Femur (tissue), 1 donor: ENCODE measurements at regions not wholly inside any gene's neighbourhood (a gene's known extent, or its start where the extent isn't known, plus 50 kb on each side); places are given as distances from the start of the nearest gene placed in this dataset.

ENCODE experiments used
- DNase-seq: peaks from one replicate; pipeline ENCODE4 v3.0.0-alpha.2; 2017

DNA sequence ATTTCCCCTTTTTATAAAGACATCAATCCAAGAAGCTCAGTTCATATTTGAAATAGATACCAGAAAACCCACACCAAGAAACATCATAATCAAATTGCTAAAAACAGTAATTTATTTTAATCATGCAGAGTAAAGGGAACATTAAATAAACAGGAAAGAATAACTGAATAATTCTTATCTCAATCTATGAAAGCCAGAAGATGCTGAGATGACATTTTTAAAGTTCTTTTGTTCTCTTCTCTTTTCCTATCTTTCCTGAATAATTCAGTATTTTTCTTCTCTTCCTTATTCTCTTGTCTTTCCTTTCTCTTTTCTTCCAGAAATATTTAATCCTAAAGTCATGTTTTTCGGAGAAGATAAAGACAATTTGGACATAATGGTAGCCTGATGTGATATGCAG is 259.0 kb upstream of the OPRM1 start:
- no peak for DNase-seq

DNA sequence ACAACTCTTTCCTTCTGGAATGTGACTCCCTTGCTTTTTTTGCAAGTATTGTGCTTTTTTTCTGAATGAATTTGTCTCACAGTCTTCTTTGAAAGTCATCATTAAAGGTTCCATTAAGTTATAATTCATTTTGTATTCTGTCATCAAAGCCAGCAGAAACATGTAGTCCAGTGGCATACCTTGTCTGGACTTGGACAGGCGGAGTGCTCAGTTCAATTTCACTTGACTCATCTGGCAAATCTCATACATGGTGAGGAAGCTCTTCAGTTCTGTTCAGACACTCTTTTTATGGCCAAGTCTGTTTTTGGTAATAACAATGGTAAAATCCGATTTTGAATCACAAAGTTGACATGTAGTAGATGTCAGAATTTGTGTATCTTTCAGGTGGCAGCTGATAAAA is 260.8 kb upstream of the OPRM1 start:
- DNase-seq, result no peak

DNA sequence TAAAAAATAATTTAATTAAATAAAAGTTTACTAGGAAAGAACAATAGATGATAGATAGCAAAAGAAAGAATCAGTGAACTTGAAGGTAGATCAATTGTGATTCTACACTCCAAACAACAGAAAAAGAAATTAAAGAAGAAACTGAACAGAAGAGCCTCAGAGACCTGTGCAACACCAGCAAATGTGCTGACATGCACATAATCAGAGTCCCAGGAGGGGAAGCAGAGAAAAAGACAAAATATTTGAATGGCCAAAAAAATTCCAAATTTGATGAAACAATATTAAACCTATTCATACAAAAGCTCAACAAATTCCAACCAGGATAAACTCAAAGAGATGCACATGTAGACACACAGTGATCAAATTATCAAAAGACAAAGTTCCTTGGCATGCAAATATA is 267.5 kb upstream of the OPRM1 start:
- DNase-seq, result no peak

DNA sequence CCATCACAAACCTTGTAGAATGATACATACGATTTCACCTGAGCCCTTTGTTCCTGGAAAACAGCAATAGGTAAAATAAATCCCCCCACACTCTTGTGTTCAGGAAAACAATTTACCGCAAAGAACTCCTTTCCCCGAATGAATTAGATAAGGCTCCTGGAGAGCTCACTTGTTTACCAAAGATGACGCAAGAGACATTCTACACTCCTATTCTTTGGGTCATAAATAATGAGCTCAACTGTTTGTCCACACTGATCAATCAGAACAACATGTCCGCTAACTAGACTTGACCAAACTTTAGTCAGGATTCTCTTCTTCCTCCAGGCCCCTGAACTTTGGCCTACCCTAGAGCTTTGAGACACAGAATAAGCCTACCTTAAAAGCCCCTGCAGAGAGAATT is 271.9 kb upstream of the OPRM1 start:
- DNase-seq, result no peak

DNA sequence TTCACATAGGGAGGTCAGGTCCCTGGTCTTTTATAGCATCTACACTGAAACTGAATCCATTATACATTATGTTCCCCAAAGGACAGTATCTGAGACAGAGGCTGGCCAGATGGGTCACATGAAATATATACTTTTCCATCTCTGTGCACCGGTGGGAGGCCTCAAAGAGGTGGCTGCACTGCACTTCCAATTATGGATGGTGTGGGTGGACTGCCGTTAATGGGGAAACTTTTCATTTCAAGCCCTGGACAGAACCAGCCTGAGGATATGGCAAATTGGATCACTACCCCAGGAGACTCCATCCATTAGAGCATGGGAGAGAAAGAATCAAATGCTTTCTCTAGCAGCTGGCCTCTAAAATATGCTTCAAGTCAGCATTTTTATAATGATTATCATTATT is 280.5 kb upstream of the OPRM1 start:
- no peak for DNase-seq

DNA sequence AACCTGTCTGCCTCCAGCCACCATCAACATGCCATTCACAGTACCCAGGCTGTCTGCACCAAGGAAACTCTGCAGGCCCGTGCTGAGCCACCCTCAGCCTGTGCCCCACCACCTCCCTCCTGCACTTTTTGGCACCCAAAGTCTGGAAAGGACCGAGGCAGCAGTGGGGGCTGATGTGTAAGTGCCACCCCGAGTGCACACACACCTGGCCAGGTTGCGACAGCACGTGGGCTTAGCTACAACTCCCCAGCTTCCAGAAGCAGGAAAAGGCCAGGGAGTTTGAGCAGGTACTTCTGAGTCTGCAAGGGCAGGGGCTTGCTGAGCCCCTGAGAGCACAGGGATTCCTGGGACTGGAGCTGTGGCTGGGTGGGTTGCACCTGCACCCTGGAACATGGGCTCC is 303.3 kb upstream of the OPRM1 start:
- DNase-seq, result no peak

DNA sequence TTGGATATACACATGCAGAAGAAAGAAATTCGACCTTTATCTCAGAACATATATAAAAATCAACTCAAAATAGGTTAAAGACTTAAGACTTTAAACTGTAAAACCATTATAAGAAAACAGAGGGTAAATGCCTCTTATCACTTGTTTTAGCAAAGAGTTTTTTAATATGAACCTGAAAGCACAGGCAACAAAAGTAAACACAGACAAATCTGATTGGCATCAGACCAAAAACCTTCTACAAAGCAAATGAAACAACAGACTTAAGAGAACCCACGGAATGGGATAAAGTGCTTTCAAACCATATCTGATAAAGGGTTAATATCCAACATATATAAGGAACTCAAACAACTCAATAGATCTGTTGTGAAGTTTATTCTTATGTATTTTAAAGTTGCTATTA is 309.9 kb upstream of the OPRM1 start:
- DNase-seq, result no peak

DNA sequence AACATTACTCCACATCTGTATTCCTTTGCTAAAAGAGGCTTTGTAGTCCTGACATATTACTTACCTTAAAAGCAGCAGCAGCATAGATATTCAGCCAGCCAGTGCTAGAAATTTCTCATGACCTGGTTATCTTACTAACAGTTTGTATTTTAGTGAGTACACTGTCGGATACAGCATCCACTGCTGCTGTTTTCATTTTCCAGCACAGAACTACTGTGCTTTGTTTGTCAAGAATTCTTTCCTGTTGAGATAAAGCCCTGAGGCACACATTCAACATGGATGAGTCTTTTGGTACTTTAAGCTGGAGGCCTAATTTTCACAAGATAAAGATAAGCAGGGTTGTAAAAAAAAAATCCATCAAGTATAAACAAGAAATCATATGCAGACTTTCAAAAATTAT is 311.2 kb upstream of the OPRM1 start:
- DNase-seq, result no peak

DNA sequence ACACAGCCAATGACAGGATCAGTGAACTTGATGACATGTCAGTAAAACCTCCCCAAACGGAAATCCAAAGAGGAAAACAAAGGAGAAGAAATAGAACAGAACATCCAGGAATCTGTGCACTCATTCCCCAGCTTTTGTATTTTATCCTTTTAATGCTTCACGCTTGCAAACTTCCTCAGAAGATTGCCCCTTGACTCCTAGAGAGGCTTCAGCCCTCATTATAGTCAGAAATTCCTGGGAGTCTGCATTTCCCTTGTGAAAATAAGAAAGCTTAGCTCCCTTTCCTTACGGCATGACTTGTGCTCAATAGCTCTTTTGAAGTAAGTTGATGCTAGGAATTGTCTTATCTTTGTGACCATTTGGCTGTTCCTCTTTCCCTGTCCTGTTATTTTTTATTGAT is 313.6 kb upstream of the OPRM1 start:
- no peak for DNase-seq

DNA sequence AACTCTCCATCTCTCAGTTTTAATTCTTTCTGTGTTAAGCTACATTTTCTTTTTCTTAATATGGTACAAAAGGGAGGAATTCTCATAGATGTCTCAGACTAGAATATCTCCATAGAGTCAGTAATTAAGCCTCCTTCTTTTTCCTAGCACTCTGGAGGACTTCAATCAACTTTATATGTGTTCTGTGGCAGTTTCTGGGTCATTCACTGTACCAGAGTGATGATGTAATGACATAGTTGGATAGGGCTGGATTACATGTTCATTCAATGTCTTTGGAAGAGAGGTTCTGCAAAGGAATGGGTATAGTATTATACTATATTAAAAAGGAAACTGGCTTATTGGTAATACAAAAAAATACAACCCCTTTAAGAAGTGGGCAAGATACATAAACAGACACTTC is 318.3 kb upstream of the OPRM1 start:
- DNase-seq, result no peak

DNA sequence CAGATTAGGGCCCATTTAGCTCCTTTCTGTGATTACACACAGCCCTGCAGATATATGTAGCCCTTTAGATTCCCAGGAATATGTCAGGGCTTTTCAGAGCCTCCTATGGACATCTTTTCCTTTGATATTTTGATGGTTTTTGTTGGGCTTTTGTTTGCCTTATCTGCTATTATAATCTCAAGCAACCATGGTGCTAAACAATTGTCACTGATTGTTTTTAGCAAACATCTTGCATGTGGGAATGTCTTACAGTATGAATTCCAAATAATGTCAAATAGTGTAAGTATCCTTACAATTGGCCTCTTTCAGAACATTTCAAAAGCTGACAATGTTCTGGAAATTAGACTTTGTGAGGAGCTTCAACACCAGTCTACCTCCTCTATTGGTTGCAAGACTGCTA is 333.6 kb upstream of the OPRM1 start:
- no peak for DNase-seq

DNA sequence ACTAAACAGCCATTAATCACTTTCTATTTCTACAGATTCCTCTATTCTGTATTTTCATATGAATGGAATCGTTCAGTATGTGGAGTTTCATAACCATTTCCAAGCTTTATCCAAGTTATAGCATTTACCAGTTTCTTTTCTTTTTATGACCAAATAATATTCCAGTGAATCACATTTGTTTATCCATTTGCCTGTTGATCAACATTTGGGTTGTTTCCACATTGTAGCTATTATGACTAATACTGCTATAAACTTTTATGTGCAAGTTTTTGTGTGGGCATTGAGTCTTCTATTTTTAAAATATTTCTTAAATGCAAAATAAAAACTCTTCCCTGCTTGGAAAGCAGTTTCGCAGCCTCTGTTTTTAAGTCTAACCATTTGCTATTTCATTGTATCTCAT is 336.4 kb upstream of the OPRM1 start:
- no peak for DNase-seq

DNA sequence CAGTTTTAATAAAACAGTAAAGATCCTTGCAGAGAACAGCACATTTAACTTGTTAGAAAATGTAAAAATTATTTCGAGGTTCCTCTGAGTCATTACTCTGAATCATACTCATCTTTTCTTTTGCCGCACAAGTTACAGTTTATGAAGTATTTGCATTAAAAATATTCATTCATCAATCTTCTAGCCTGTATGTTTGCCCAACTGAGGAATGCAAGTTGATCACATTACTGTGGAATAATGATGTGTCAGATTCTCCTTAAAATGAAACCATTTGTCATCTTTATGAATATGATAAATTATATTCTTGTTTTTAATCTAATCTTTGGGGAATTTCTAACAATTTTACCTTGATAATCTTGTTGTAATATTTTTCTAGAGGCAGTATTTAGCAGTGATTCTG is 340.4 kb upstream of the OPRM1 start:
- DNase-seq, result no peak

DNA sequence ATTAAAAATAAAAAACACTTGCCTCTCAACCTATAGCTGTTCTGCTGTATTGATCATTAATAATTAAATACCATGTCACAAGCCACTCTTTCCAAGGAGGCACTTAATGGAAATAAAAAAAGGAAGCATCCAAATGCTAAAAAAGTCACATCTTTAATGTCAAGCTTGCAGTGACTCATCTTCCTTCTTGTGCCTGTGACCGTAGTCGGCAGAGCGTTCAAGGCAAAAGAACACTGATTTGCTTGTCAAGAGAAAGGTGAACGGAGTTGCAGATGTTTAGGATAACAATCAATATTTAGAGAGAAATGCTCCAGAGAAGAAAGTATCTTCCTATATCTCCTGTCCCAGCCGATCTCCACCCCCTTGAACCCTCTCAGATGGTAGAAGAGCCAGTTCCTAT is 341.0 kb upstream of the OPRM1 start:
- no peak for DNase-seq

DNA sequence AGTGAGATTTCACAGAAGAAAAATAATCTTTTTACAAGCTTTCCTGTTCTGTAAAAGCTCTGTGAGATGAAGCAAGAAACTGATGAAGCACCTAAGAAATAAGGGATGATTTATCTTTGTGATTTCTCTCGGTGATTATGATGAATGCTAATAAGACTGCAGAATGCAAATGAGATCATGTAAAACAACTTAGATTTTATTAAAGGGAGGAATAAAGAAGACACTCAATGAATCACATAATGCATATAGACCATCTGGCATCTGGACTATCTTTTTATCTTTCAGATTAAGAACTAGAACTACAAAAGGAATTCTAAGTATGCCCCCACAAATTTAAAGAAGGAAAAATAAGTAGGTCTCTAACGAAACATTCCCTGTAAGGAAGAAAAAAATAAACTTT is 361.5 kb upstream of the OPRM1 start:
- no peak for DNase-seq

DNA sequence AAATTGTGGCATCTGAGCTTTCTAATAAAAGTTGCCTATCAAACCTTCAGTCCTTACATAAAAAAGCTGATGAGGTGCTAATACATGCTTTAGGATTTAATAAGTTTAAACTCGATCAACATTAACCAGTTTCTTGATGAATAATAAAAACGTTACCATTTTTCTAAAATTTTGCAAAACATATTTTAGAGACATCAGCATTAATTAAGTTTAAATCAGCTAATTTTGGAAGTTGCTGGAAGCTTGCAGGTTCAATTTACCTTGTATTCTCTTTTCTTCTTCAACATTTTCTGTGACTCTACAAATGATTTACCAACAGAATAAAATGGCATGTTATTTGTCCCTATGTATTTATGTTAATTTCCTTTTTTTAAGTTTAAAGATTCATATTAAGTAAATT is 365.3 kb upstream of the OPRM1 start:
- DNase-seq, result no peak

DNA sequence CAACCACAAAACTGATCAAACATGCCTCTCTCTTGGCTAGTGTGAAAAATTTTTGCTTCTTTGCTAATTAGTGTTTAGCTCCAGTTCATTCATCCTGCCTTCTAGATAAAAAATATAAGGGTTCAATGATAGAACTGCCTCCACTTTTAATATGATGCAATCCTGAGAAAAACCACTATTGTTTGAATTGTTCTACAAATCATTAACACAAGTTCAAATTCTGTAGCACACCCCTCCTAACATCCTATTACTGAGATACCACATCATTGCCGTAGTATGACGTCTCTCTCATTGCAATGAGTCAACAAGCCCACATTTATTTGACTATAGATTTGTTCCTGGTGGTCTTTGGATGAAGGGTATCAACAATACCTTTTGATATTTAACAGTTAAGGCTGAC is 365.8 kb upstream of the OPRM1 start:
- DNase-seq, result no peak

DNA sequence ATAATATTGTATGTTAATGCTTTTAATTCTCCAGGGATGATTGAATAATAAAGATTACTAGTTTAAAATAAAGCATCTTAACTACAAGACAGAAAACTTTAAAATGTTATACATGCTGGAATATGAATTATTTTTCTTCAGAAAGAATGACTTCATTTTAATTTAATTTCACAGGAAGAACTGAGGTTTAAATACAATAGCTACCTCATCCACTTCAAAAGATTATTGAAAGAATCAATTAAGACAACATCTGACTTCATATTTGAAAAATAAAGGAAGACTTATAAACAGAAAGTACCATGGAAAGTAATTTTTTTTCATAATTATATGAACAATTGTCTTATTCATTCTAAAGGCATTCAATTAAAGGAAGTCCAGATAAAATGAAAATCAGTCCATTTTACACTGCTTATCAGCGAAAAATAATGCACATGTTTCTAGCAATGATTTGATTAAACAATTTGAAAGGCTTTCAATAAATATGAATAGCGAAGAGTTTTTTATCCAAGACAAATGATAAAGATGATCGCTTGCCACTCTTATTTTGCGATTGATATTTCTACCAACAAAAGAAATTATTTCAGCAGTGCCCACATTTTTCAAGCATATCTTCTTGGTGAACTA is 368.5 kb upstream of the OPRM1 start:
- no peak for DNase-seq

DNA sequence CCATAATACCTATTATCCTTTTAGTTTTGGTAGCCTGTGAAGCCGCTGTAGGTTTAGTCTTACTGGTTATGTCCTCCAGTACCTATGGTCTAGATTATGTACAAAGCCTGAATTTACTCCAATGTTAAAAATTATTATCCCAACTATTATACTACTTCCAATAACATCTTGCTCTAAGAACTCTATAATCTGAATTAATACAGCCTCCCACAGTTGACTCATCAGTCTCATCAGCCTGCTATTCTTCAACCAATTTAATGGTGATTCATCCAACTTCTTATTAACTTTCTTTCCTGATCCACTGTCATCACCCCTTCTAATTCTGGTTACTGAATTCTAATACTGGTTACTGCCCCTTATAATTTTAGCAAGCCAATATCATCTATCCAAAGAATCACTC is 370.3 kb upstream of the OPRM1 start:
- no peak for DNase-seq

DNA sequence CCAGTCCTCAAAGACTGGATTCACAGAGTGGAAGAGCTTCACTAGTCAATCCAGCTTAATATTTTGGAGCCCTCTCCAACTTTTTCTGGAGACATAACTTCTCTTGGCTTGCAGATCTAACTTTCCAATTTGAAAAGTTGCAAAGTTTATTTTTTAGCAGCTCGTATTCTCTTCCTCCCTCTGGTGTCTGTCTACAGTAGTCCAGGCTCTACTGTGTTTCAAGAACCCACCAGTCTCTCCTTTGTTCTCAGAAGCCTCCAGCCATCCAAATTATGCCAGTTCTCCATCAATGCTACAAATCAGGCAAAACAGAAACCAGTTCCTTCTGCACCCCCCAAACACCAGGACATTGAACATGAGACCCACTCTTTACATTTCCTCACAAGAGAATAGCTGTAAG is 376.1 kb upstream of the OPRM1 start:
- DNase-seq, result no peak

DNA sequence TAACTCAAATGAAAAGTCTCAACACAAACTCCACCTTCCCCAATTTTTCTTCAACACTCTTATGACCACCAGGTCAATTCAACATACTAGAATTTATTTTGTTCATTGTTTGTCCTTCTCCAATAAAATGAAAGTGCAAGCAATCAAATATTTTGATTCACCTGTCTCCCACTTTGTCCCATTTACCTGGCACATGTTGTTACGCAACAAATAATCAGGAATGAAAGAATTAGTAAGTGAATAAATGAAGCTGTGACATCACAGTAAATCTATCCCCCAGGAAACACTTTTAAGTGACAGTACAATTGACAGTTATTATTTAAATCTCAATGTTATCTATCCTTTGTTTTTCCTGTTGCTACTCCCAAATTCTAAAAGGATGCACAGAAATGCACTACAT is 393.7 kb upstream of the OPRM1 start:
- no peak for DNase-seq

DNA sequence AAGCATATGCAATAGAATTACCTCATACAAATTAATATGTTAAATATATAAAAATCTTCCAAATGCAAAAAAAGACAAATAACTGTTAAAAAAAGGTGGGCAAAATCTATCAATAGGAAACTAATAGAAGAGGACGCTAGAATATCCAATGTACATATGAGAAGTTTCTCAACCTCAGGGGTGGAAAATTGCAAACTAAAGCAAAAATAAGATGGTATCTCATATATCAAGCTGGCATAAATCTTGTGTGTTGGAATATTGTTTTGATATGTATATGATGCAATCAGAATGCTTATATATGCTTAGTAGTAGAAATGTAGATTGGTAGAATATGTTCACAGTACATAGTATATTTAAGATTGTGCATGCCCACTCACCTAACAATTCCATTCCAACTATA is 395.0 kb upstream of the OPRM1 start:
- no peak for DNase-seq

DNA sequence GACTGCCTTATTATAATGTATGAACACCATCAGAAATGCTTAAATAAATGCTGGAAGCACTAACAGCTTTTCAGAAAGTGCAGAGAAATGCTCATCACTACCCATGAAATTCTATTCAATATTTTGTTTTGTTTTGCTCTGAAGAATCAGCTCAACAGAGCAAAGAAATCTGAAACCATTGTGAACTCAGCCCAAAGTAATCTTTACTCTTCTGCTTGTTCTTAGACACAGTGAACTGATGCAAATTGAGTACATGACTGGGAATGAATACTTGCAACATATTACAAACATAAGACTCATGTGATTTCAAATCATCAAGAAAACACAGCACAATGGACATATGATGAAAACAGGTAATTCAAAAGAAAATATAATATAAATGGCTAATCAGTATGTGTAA is 404.6 kb upstream of the OPRM1 start:
- no peak for DNase-seq

DNA sequence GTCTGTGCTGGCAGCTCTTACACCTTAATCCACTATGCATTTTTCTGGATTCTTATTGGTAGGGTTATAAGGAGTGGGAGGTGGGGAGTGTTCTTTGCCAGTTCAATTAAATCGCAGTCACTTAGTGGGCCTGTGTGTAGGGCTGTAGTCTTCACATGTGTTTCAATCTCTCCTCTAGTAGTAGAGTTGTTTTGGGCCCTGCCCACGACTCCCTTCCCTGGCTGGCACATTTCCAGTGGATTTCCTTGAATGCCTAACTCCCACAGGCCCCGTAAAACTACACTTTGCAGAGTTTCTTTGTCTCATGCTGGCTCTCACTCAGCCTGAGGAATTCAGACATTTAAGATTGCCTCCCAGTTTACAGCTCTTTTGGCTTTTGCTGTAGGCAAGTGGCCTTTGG is 414.0 kb upstream of the OPRM1 start:
- peak; percentile 84 for DNase-seq

DNA sequence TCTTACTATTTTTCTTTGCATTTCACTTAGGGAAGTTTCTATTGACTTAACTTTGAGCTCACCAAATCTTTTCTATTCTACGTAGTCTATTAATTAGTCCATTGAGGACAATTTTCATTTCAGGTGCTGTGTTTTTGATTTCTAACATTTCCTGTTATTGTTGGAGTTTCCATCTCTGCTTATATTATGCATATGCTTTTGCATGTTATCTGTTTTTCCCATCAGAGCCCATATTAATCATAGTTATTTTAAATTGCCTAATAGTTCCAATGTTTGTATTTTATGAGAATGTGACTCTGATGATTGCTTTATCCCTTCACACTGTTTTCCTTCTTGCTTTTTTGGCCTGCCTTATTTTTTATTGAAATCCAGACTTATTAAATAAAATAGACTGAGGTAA is 414.5 kb upstream of the OPRM1 start:
- no peak for DNase-seq

DNA sequence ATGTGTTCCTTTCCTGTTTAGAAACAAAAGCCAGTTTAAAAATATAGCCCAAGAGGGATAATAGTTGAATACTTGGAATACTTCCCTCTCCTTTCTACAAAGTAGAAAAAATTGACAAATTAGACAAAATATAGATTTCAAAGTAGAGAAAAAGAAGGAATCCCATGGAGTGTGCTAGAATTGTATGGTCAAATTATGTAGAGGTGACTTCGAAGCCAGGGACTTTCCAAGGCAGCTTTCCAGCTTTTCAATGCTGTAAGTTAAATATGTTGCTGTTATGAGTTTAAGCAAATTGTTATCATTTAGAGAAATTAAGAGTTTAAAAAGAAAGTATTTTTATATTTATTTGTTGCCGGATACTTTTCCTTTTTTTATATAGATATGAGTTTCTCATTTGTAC is 415.5 kb upstream of the OPRM1 start:
- DNase-seq, result peak; percentile 31
